WTC11 (cell line): ENCODE measurements at regions not wholly inside any gene's neighbourhood (a gene's known extent, or its start where the extent isn't known, plus 50 kb on each side); places are given as distances from the start of the nearest gene placed in this dataset.

Experiments used
- ATAC-seq: fragments of 200-7000 bp; cut with Tn5 transposase; 2 replicates; pipeline ENCODE4 v1.10.0; 2021; ENCODE audit warnings: mild to moderate bottlenecking, moderate library complexity
- CTCF ChIA-PET: fragments of 300-600 bp; sonication (Branson Sonifier 250); formaldehyde crosslinking; loops from one replicate; lab custom pipeline; 2021; ENCODE audit warnings: antibody characterized with exemption; lab: Charles Lee
- POLR2A ChIA-PET: fragments of 350-600 bp; sonication (Branson Sonifier 250); formaldehyde crosslinking; loops from one replicate; lab custom pipeline; 2021; ENCODE audit warnings: antibody characterized with exemption; lab: Charles Lee
- DNase-seq: peaks from one replicate; pipeline ENCODE4 v3.0.0; 2021; ENCODE audit warnings: low spot score
- H3K27ac Mint-ChIP-seq: 2 replicates; pipeline ENCODE4 v1.8.0; 2021; ENCODE audit warnings: mixed read lengths
- H3K27me3 Mint-ChIP-seq: 2 replicates; pipeline ENCODE4 v1.8.0; 2021; ENCODE audit warnings: low read depth, mild to moderate bottlenecking, moderate library complexity, mixed read lengths
- H3K36me3 Mint-ChIP-seq: 2 replicates; pipeline ENCODE4 v1.8.0; 2021; ENCODE audit warnings: mixed read lengths
- H3K4me1 Mint-ChIP-seq: 2 replicates; pipeline ENCODE4 v1.8.0; 2022; ENCODE audit warnings: mixed read lengths
- H3K4me3 Mint-ChIP-seq: 2 replicates; pipeline ENCODE4 v1.8.0; 2021; ENCODE audit warnings: mild to moderate bottlenecking, moderate library complexity, mixed read lengths
- H3K9me3 Mint-ChIP-seq: 2 replicates; pipeline ENCODE4 v1.8.0; 2021; ENCODE audit warnings: mixed read lengths
- AR ChIP-seq: fragments of 250-450 bp; sonication (Bioruptor Pico); IDR thresholded peaks from 2 replicates; pipeline ENCODE4 v1.9.0; 2021; ENCODE audit warnings: mild to moderate bottlenecking
- ETV6 ChIP-seq: sonication (generic); formaldehyde crosslinking; IDR thresholded peaks from 2 replicates; pipeline ENCODE4 v1.8.1; 2022; ENCODE audit warnings: mild to moderate bottlenecking, missing genetic modification reagents
- JAZF1 ChIP-seq: fragments of 250-450 bp; sonication (Bioruptor Pico); IDR thresholded peaks from 2 replicates; pipeline ENCODE4 v1.9.0; 2021; ENCODE audit warnings: moderate library complexity, mild to moderate bottlenecking, inconsistent platforms
- MLX ChIP-seq: sonication (generic); formaldehyde crosslinking; IDR thresholded peaks from 2 replicates; pipeline ENCODE4 v1.8.1; 2023; ENCODE audit warnings: mild to moderate bottlenecking, missing genetic modification reagents, moderate library complexity
- OVOL2 ChIP-seq: fragments of 250-450 bp; sonication (Bioruptor Pico); IDR thresholded peaks from 2 replicates; pipeline ENCODE4 v1.9.0; 2021; ENCODE audit warnings: mild to moderate bottlenecking, borderline replicate concordance
- PREB ChIP-seq: sonication (generic); formaldehyde crosslinking; IDR thresholded peaks from 2 replicates; pipeline ENCODE4 v1.8.1; 2022; ENCODE audit warnings: mild to moderate bottlenecking, missing genetic modification reagents, moderate library complexity, borderline replicate concordance
- PRRX2 ChIP-seq: fragments of 250-450 bp; sonication (Bioruptor Pico); IDR thresholded peaks from 2 replicates; pipeline ENCODE4 v1.8.0; 2021; ENCODE audit warnings: mild to moderate bottlenecking
- SOX15 ChIP-seq: fragments of 250-450 bp; sonication (Bioruptor Pico); IDR thresholded peaks from 2 replicates; pipeline ENCODE4 v1.9.0; 2021; ENCODE audit warnings: mild to moderate bottlenecking
- SP1 ChIP-seq: sonication (generic); formaldehyde crosslinking; conservative IDR thresholded peaks from 2 replicates; pipeline ENCODE4 v1.8.1; 2022; ENCODE audit warnings: missing genetic modification reagents
- TP53 ChIP-seq: sonication (generic); formaldehyde crosslinking; IDR thresholded peaks from 2 replicates; pipeline ENCODE4 v1.8.1; 2023; ENCODE audit warnings: mild to moderate bottlenecking, missing genetic modification reagents
- ZBTB21 ChIP-seq: sonication (generic); formaldehyde crosslinking; IDR thresholded peaks from 2 replicates; pipeline ENCODE4 v1.8.1; 2023; ENCODE audit warnings: mild to moderate bottlenecking, missing genetic modification reagents, borderline replicate concordance
- ZBTB43 ChIP-seq: sonication (generic); formaldehyde crosslinking; IDR thresholded peaks from 2 replicates; pipeline ENCODE4 v1.8.1; 2023; ENCODE audit warnings: mild to moderate bottlenecking, missing genetic modification reagents
- ZNF219 ChIP-seq: sonication (generic); formaldehyde crosslinking; IDR thresholded peaks from 2 replicates; pipeline ENCODE4 v1.8.0; 2023; ENCODE audit warnings: missing genetic modification reagents, mild to moderate bottlenecking, borderline replicate concordance
- ZNF232 ChIP-seq: sonication (generic); formaldehyde crosslinking; IDR thresholded peaks from 2 replicates; pipeline ENCODE4 v1.8.0; 2022; ENCODE audit warnings: mild to moderate bottlenecking, missing genetic modification reagents
- ZNF263 ChIP-seq: sonication (generic); formaldehyde crosslinking; IDR thresholded peaks from 2 replicates; pipeline ENCODE4 v1.8.1; 2022; ENCODE audit warnings: low read depth, mild to moderate bottlenecking, moderate library complexity, missing genetic modification reagents
- ZNF281 ChIP-seq: sonication (generic); formaldehyde crosslinking; IDR thresholded peaks from 2 replicates; pipeline ENCODE4 v1.8.0; 2023; ENCODE audit warnings: mild to moderate bottlenecking, missing genetic modification reagents
- TF ChIP-seq, protein P1 (sequence below): sonication (generic); formaldehyde crosslinking; IDR thresholded peaks from 2 replicates; pipeline ENCODE4 v1.8.1; 2022; ENCODE audit warnings: low read depth, mild to moderate bottlenecking, moderate library complexity, missing genetic modification reagents, borderline replicate concordance
- TF ChIP-seq, protein P2 (sequence below): sonication (generic); formaldehyde crosslinking; IDR thresholded peaks from 2 replicates; pipeline ENCODE4 v1.8.0; 2022; ENCODE audit warnings: mild to moderate bottlenecking, missing genetic modification reagents

DNA sequence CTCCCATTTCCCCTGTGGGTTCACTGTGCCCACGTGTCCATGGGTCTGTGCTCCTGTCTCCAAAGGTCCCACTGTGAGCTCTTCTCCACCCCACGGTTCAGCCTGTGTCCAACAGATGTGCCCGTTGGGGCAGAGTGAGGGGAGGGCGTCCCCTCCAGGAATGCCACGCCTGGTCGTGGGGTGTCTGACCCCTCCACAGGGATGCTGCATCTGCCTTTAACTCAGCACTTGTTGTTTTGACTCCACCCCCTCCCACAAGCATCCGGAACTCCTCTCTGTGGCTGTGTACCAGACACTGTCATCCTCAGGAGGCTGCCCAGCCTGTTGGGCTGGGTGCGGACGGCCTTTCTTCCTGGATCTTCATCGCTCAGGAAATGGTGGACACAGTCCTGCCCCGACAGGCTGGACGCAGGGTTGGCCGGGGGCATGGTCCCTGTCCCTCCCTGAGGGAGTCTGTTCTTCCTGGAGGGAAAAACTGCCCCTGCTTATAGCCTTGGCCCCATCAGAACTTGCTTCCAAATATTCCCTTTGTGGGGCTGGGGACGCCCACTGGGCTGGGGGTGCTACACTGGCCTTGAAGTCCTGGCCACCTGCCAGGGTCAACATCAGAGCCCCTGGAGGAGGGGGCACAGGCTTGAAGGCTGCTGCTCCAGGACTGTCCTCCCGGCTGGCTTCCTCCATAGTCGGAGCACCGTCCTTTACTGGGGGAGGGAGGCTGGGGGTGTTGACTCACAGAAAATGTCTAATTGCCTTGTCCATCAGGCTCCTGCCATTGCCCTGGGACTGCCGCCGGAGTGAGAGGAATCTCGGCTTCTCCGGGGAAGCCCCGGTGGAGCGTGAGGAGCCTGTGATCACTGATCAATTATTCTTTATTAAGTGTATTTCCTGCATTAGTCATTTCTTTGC, 182.0 kb upstream of the C1orf174 start (continued):
- TF ChIP-seq, protein P1, sequence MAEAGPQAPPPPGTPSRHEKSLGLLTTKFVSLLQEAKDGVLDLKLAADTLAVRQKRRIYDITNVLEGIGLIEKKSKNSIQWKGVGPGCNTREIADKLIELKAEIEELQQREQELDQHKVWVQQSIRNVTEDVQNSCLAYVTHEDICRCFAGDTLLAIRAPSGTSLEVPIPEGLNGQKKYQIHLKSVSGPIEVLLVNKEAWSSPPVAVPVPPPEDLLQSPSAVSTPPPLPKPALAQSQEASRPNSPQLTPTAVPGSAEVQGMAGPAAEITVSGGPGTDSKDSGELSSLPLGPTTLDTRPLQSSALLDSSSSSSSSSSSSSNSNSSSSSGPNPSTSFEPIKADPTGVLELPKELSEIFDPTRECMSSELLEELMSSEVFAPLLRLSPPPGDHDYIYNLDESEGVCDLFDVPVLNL (CRISPR knock-in tag) = no peak
- TF ChIP-seq, all 79 proteins: peak for 0

DNA sequence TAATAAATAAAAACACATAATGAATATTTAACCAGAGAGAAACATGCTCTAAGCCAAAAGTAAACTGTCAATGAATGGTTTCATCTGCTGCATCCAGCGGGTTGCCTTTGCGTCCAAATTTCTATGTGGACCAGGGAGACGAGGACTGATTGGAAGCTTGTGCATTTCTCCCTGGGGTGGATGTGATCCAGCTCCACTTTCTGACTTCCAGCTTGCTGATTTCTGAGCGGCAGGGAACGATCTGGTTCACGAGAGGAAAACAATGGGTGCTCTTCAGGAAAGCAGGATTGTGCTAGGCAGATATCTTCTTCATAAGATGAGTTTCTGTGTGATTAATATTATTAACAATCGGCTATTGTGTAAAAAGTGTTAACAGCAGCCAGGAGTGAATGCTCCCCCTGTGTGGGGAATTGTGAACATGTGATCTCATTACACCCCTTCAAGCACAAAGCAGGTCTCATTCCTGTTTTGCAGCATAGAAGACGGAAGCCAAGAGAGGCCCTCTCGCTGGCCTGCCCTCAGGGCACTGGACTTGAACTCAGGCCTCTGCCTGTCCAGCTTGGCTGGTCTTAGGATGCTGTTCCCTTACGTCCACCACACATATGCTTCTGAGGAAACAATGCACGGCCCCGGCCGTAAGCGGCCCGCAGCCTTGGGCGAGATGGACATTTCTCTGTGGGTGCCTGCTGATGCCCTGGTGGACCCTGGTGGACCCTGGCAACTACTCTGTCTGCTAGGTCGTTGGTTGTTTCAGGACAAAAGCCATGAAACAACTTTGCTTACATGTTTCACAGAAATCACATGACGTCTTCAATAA, 183.4 kb upstream of the C1orf174 start:
- peaks cover 81% of the 10 kb centered on the region for H3K9me3 Mint-ChIP-seq
- TF ChIP-seq AR = no peak
- no peak for TF ChIP-seq ZBTB21 (CRISPR knock-in tag)
- TF ChIP-seq, protein P2, sequence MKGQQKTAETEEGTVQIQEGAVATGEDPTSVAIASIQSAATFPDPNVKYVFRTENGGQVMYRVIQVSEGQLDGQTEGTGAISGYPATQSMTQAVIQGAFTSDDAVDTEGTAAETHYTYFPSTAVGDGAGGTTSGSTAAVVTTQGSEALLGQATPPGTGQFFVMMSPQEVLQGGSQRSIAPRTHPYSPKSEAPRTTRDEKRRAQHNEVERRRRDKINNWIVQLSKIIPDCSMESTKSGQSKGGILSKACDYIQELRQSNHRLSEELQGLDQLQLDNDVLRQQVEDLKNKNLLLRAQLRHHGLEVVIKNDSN (CRISPR knock-in tag) = no peak
- no peak for TF ChIP-seq SP1 (CRISPR knock-in tag)
- no peak for TF ChIP-seq MLX (CRISPR knock-in tag)
- no peak for TF ChIP-seq ZNF219 (CRISPR knock-in tag)
- TF ChIP-seq ZNF281 (CRISPR knock-in tag) = no peak
- no peak for TF ChIP-seq PREB (CRISPR knock-in tag)
- TF ChIP-seq OVOL2 (CRISPR knock-in tag) = no peak
- TF ChIP-seq JAZF1 (CRISPR knock-in tag) = no peak
- TF ChIP-seq PRRX2 = no peak
- TF ChIP-seq ZNF232 (CRISPR knock-in tag) = no peak
- TF ChIP-seq ZNF263 (CRISPR knock-in tag) = no peak
- TF ChIP-seq SOX15 = no peak
- no peak for TF ChIP-seq ZBTB43 (CRISPR knock-in tag)
- TF ChIP-seq, protein P1 (CRISPR knock-in tag) = no peak
- no peak for TF ChIP-seq TP53 (CRISPR knock-in tag)
- no peak for TF ChIP-seq ETV6
- TF ChIP-seq, all 79 proteins: peak for 0
- H3K27me3 Mint-ChIP-seq = peaks cover 24% of the 10 kb centered on the region
- DNase-seq (no peak), ATAC-seq (no peak)
- no peak overlapping the region for H3K27ac Mint-ChIP-seq
- no peak overlapping the region for H3K4me3 Mint-ChIP-seq
- ChIA-PET CTCF (no interaction called here), POLR2A (no interaction called here)
- H3K36me3 Mint-ChIP-seq = peaks cover 84% of the 10 kb centered on the region
- no peaks in the 10 kb centered on the region for H3K4me1 Mint-ChIP-seq
